Activated CD4-positive, alpha-beta memory T cell treated with anti-CD3 and anti-CD28 coated beads, Interleukin-2, amount 10 ng/mL, durations not matched to agents 7 days and 5 days (primary cell): ENCODE measurements at regions not wholly inside any gene's neighbourhood (a gene's known extent, or its start where the extent isn't known, plus 50 kb on each side); places are given as distances from the start of the nearest gene placed in this dataset.
"Not testable (repeated sequence)": the region's sequence is repeated elsewhere in the genome, so short reads cannot be mapped to it uniquely, and the experiment has no call there.

ENCODE experiments used
- CTCF ChIA-PET: fragments of 350-600 bp; sonication (Branson Sonifier 250); formaldehyde crosslinking; loops from one replicate; lab custom pipeline; 2021; ENCODE audit warnings: antibody characterized with exemption, inconsistent platforms; lab: Charles Lee
- POLR2A ChIA-PET: fragments of 350-600 bp; sonication (Branson Sonifier 250); formaldehyde crosslinking; loops from one replicate; lab custom pipeline; 2021; ENCODE audit warnings: antibody characterized with exemption; lab: Charles Lee
- DNase-seq: peaks from one replicate; pipeline ENCODE4 v3.0.0-alpha.2; 2020
- H3K27ac Mint-ChIP-seq: one replicate; pipeline ENCODE4 v1.8.0; 2021; ENCODE audit warnings: mild to moderate bottlenecking, mixed read lengths
- H3K27me3 Mint-ChIP-seq: one replicate; pipeline ENCODE4 v1.8.0; 2021; ENCODE audit warnings: mixed read lengths
- H3K36me3 Mint-ChIP-seq: one replicate; pipeline ENCODE4 v1.8.0; 2021; ENCODE audit warnings: low read depth, mixed read lengths
- H3K4me1 Mint-ChIP-seq: one replicate; pipeline ENCODE4 v1.8.0; 2021; ENCODE audit warnings: mixed read lengths
- H3K4me3 Mint-ChIP-seq: one replicate; pipeline ENCODE4 v1.8.0; 2021; ENCODE audit warnings: mild to moderate bottlenecking, mixed read lengths
- H3K9me3 Mint-ChIP-seq: one replicate; pipeline ENCODE4 v1.8.0; 2021; ENCODE audit warnings: mixed read lengths

DNA sequence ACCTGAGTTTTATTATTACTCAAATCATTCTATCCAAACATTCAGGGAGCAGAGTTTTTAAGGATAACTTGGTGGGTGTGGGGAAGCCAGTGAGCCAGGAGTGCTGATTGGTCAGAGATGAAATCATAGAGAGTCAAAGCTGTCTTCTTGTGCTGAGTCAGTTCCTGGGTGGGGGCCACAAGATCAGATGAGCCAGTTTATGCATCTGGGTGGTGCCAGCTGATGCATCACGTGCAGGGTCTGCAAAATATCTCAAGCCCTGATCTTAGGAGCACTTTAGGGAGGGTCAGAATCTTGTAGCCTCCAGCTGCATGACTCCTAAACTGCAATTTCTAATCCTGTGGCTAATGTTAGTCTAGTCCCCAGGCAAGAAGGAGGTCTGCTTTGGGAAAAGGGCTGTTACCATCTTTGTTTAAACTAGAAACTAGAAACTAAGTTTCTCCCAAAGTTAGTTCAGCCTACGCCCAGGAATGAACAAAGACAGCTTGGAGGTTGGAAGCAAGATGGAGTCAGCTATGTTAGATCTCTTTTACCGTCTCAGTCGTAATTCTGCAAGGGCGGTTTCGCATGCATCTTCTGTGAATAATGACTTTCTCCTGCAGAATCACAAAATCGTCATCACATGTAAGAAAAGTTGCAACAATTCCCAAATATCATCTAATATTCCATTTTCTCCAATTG lies 97.5 kb downstream of the ZNF664 start:
- DNase-seq, POLR2A ChIA-PET, H3K9me3 Mint-ChIP-seq, H3K36me3 Mint-ChIP-seq, H3K4me3 Mint-ChIP-seq, H3K27ac Mint-ChIP-seq: not testable (repeated sequence)
- H3K4me1 Mint-ChIP-seq, result peaks cover 18% of the 10 kb centered on the region
- H3K27me3 Mint-ChIP-seq, result peaks cover 19% of the 10 kb centered on the region
- CTCF ChIA-PET, result interaction anchor here (1.7 kb wide), 1 partner anchor 38 kb away, joined by 4 read pairs; no protein-coding TSS in a partner anchor

DNA sequence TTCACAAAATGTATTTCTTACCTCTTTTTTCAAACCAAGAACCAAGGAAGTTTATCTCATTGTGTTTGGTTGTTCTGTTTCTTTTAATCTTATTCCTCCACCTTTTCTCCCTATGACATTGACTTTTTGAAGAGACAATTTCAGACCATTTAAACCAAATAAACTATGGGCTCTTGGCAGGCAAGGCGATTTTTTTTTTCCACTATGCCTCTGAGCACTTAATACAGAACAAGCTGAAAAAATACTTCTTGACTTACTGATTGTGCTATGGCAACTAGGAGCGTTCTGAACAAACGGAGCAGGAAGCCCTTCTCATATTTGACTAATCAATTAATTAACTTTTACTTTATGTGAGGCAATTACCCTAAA lies 98.0 kb downstream of the ZNF664 start:
- DNase-seq, result no peak
- Mint-ChIP-seq H3K36me3 (no peaks in the 10 kb centered on the region), H3K27me3 (peaks cover 19% of the 10 kb centered on the region), H3K4me3 (no peak overlapping the region), H3K27ac (no peak overlapping the region), H3K9me3 (peaks cover 8% of the 10 kb centered on the region), H3K4me1 (peaks cover 18% of the 10 kb centered on the region)
- POLR2A ChIA-PET, result no interaction called here
- CTCF ChIA-PET, result interaction anchor here (1.7 kb wide), 1 partner anchor 39 kb away, joined by 4 read pairs; no protein-coding TSS in a partner anchor

DNA sequence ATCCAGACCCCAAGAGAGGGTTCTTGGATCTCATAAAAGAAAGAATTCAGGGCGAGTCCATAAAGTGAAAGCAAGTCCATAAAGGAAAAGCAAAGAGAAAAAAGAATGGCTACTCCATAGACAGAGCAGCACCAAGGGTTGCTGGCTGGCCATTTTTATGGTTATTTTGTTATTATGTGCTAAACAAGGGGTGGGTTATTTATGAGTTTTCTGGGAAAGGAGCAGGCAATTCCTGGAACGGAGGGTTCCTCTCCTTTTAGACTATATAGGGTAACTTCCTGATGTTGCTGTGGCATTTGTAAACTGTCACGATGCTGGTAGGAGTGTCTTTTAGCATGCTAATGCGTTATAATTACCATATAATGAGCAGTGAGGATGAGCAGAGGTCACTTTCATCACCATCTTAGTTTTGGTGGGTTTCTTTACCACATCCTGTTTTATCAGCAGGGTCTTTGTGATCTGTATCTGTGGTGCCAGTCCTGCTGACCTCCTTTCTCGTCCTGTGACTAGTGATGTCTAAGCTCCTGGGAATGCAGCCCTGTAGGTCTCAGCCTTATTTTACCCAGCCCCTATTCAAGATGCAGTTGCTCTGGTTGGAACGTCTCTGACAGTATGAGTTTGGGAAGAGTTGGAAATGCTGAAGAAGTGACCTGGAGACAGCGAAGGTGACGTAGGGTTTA lies 100.5 kb downstream of the ZNF664 start:
- Mint-ChIP-seq H3K4me3 (no peak overlapping the region), H3K27me3 (peaks cover 17% of the 10 kb centered on the region), H3K36me3 (no peaks in the 10 kb centered on the region), H3K9me3 (no peaks in the 10 kb centered on the region), H3K4me1 (peaks cover 18% of the 10 kb centered on the region), H3K27ac (no peak overlapping the region)
- ChIA-PET CTCF (no interaction called here), POLR2A (no interaction called here)
- no peak for DNase-seq

DNA sequence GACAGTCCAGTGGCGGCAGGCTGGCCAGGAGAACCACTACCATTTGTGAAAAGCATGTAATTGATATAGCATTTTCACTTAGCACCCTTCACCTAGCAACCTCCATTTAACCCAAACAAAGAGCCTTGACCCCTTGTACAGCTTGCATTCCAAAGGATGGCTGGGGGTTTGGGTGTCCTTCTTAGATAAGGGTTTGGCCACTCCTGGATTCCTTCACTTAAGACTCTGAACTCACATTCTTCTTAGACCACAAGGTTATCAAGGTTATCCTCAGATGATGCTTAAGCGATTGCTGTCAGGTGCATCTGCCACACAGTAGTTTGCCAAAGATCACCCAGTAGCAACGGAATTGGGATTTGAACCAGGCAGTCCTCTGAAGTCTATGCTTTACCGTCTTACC lies 102.8 kb downstream of the ZNF664 start:
- no peak overlapping the region for H3K4me3 Mint-ChIP-seq
- peaks cover 10% of the 10 kb centered on the region for H3K4me1 Mint-ChIP-seq
- ChIA-PET POLR2A (no interaction called here), CTCF (no interaction called here)
- H3K9me3 Mint-ChIP-seq, result no peaks in the 10 kb centered on the region
- no peaks in the 10 kb centered on the region for H3K36me3 Mint-ChIP-seq
- no peak overlapping the region for H3K27ac Mint-ChIP-seq
- H3K27me3 Mint-ChIP-seq, result peaks cover 13% of the 10 kb centered on the region
- DNase-seq, result no peak

DNA sequence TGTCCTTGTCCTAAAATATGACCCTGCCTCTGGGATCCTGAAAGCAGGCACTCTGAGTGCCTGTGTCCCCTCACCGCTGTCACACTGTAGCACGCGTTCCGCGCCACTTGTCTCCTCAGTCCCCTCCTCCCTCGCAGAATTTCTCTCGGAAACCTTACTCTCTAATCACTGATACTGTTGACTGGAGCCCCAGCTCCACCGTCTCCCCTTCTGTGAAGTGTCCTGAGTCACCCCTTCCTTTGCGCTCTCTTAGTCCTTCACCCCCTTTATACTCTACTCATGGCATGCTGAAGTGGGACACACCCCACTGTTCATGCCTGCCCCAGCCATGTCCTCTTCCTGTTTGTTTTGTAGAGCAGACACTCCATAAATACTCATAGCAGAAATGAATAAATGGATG lies 104.7 kb downstream of the ZNF664 start:
- CTCF ChIA-PET, result no interaction called here
- POLR2A ChIA-PET, result no interaction called here
- H3K9me3 Mint-ChIP-seq, result no peaks in the 10 kb centered on the region
- peaks cover 10% of the 10 kb centered on the region for H3K27me3 Mint-ChIP-seq
- H3K4me3 Mint-ChIP-seq, result no peak overlapping the region
- H3K4me1 Mint-ChIP-seq, result peaks cover 7% of the 10 kb centered on the region
- no peaks in the 10 kb centered on the region for H3K36me3 Mint-ChIP-seq
- no peak for DNase-seq
- H3K27ac Mint-ChIP-seq, result no peak overlapping the region

DNA sequence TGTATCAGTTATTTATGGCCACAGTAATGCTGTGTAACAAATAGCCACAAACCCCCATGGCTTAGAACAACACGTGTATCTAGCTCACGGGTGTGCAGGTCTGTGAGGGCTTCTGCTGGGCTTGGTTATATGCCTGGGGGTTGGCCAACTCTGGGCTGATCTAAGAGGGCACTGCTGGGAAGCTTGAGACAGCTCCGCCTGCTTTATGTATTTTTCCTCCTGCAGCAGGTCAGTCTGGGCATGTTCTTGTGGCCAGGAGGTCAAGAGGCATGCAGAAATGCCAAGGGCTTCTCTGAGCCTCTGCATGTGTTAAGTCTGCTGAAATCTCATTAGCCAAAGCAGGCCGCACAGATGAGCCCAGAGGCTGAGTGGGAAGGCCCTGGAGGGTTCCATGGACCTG lies 105.8 kb downstream of the ZNF664 start:
- CTCF ChIA-PET, result no interaction called here
- no peaks in the 10 kb centered on the region for H3K36me3 Mint-ChIP-seq
- no peak for DNase-seq
- no peaks in the 10 kb centered on the region for H3K4me1 Mint-ChIP-seq
- no peak overlapping the region for H3K4me3 Mint-ChIP-seq
- no peaks in the 10 kb centered on the region for H3K9me3 Mint-ChIP-seq
- no peak overlapping the region for H3K27ac Mint-ChIP-seq
- H3K27me3 Mint-ChIP-seq, result peaks cover 7% of the 10 kb centered on the region
- POLR2A ChIA-PET, result no interaction called here

DNA sequence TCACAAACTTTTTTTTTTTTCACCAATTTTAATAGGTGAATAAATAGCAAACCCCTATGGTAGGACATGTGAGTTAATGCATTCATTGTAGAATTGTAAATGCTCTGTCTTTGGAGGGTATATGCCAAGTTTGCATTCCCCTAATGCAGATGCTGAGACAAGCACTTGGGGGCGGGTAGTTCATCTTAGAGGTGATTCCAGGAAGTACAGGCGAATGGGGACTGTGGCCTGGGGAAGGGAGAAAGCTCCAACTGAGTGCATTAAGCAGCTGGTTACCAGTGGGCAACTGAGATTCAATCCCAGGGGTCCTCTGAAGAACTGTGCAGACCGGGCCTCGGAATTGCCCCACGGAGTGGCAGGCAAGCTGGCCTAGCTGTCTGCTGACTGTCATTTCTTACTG lies 107.6 kb downstream of the ZNF664 start:
- Mint-ChIP-seq H3K9me3 (no peaks in the 10 kb centered on the region), H3K4me3 (no peak overlapping the region), H3K27me3 (no peaks in the 10 kb centered on the region), H3K36me3 (no peaks in the 10 kb centered on the region), H3K4me1 (no peaks in the 10 kb centered on the region), H3K27ac (no peak overlapping the region)
- no peak for DNase-seq
- ChIA-PET CTCF (no interaction called here), POLR2A (no interaction called here)

DNA sequence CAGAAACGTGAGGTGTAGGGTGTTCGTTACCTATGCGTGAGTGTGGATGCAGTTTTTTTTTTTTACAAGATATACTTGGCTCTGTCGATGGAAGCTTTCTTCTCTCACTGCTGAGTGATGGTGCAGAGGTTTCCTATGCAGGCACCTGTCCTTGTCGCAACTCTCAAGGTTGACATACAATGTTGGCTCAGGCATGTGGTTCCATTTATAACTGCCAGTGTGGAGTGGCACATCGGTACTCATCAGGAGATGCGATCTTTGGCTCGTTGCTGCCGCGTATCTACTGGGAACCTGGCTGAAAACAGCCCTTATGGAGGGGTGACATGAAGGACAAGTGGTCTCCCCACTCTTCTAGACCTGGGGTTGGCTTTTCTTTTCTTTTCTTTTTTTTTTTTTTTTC lies 109.0 kb downstream of the ZNF664 start:
- Mint-ChIP-seq H3K36me3 (no peaks in the 10 kb centered on the region), H3K4me3 (no peak overlapping the region), H3K4me1 (no peaks in the 10 kb centered on the region), H3K9me3 (no peaks in the 10 kb centered on the region), H3K27ac (no peak overlapping the region), H3K27me3 (no peaks in the 10 kb centered on the region)
- CTCF ChIA-PET, result no interaction called here
- POLR2A ChIA-PET, result no interaction called here
- DNase-seq, result no peak

DNA sequence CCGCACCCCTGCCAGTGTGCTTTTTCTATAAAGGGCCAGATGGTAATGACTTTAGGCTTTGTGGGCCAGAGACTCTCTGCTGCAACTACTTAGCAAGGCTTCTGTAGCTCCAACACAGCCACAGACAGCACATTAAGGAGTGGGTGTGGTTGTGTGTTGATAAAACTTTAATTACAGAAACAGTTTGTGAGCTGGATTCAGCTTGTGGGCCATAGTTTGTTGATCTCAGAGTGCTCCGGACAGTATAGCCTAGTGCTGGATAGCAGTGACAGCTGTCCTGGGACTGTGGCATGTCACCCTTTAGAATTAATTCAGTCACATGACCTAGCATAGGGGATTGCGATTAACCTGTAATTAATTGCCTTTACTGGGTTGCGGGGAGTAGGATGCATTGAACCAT lies 109.7 kb downstream of the ZNF664 start:
- Mint-ChIP-seq H3K9me3 (no peaks in the 10 kb centered on the region), H3K4me1 (no peaks in the 10 kb centered on the region), H3K27ac (no peak overlapping the region), H3K4me3 (no peak overlapping the region), H3K36me3 (no peaks in the 10 kb centered on the region), H3K27me3 (no peaks in the 10 kb centered on the region)
- CTCF ChIA-PET, result no interaction called here
- DNase-seq, result no peak
- POLR2A ChIA-PET, result no interaction called here

DNA sequence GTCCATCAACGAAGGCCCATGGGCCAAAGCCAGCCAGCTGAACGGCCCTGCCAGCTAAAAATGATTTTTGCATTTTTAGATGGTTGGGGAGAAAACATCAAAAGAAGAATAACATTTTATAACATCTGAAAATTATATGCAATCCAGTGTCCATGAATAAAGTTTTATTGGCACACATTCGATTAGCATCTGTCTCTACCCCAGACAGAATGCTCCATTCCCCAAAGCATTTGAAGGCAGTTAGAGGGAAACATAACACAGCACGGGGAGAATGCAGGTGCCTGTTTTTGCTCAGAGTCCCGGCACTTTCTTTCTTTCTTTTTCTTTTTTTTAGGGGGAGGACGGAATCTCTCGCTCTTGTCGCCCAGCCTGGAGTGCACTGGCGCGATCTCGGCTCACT lies 110.7 kb downstream of the ZNF664 start:
- H3K36me3 Mint-ChIP-seq, result no peaks in the 10 kb centered on the region
- CTCF ChIA-PET, result no interaction called here
- no peaks in the 10 kb centered on the region for H3K27me3 Mint-ChIP-seq
- no peak overlapping the region for H3K4me3 Mint-ChIP-seq
- H3K9me3 Mint-ChIP-seq, result no peaks in the 10 kb centered on the region
- H3K4me1 Mint-ChIP-seq, result no peaks in the 10 kb centered on the region
- H3K27ac Mint-ChIP-seq, result no peak overlapping the region
- no peak for DNase-seq
- POLR2A ChIA-PET, result no interaction called here

DNA sequence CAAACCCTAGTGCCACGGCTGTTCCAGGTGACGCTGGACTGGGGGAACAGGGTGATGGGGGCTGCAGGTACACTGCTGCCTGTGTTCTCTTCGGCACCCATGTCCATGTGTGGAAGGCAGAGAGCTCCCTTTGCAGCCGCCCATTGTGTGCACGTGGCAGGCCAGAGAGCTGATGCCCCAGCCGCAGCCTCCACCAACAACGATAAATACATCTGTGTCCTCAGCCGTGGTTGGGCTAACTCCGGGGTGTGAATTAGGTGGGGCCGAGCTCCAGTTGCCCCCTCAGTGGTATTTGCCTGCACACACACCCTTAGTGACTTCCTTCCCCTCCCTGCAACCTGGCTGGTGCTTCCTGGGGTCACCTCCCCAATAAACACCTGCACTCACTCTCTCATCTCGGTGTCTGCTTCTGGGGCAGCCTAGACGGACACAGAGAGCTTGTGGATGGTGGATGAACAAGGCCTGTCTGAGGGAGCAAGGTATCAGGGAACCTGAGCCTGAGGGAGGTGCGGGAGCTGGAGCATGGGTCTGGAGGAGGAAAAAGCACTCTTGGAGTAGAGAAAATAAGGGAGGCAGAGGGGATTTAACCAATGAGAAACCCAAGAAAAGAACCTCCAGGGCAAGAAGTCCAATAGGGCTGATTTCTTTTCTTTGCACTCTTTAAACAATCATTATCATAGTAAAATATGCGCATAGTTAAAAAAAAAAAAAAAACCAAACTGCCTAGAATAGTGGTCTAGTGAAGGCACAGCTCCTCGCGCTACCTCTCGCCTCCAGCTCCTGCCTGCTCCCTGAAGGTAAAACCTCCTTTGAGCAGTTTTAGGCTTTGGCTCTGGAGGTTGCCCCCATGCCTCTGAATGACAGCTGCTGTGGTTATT lies 112.6 kb downstream of the ZNF664 start:
- H3K27ac Mint-ChIP-seq, result no peak overlapping the region
- no peaks in the 10 kb centered on the region for H3K36me3 Mint-ChIP-seq
- CTCF ChIA-PET, result no interaction called here
- no peaks in the 10 kb centered on the region for H3K4me1 Mint-ChIP-seq
- no peaks in the 10 kb centered on the region for H3K9me3 Mint-ChIP-seq
- H3K27me3 Mint-ChIP-seq, result no peaks in the 10 kb centered on the region
- POLR2A ChIA-PET, result no interaction called here
- no peak overlapping the region for H3K4me3 Mint-ChIP-seq
- DNase-seq, result no peak

DNA sequence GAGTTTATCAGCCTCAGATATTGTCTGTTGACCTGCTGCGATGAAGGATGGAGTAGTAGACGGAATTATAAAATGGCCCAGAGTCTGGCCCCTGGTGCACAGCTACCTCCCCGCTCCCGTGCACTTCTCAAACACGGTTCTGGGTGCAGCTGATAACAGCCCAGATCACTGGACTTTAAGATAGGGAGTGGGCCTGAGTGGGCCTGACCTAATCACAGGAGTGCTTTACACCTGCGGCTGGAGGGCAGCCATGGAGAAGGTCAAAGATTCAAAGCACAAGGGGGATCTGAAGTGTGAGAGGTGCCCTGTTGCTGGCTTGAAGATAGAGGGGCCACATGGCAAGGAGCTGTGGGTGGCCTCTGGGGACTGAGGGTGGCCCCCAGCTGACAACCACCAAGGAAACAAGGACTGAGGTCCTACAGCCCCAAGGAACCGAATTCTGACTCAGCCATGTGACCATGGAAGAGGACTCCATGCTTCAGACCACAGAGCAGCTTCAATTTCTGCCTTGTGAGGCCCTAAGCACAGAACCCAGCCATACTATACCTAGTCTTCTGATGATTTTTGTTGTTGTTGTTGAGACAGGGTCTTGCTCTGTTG lies 113.4 kb downstream of the ZNF664 start:
- no peaks in the 10 kb centered on the region for H3K27me3 Mint-ChIP-seq
- ChIA-PET POLR2A (no interaction called here), CTCF (no interaction called here)
- no peaks in the 10 kb centered on the region for H3K9me3 Mint-ChIP-seq
- DNase-seq, result no peak
- H3K36me3 Mint-ChIP-seq, result no peaks in the 10 kb centered on the region
- H3K4me1 Mint-ChIP-seq, result no peaks in the 10 kb centered on the region
- H3K27ac Mint-ChIP-seq, result no peak overlapping the region
- no peak overlapping the region for H3K4me3 Mint-ChIP-seq
